ENCODE measurements at regions not wholly inside any gene's neighbourhood (a gene's known extent, or its start where the extent isn't known, plus 50 kb on each side); places are given as distances from the start of the nearest gene placed in this dataset.

GRCh38 chr15:38128921-38129320 lies 123.7 kb upstream of the SPRED1 start:
- Histone ChIP-seq H2AFZ (ENCODE audit: low read depth, low read length, severe bottlenecking) (no peak overlapping the region), H3K9ac (ENCODE audit: low read length) (no peak overlapping the region), H3K9me3 (ENCODE audit: insufficient read depth, low read length) (no peaks in the 10 kb centered on the region), H3K27ac (ENCODE audit: low read depth, low read length) (no peak overlapping the region), H3K36me3 (ENCODE audit: low read length) (no peaks in the 10 kb centered on the region), H3K4me2 (ENCODE audit: low read depth, low read length, poor library complexity, severe bottlenecking) (no peak overlapping the region), H4K20me1 (ENCODE audit: low read depth, low read length) (no peaks in the 10 kb centered on the region), H3K4me3 (ENCODE audit: insufficient read depth, low read length, poor library complexity, severe bottlenecking) (no peak overlapping the region), H3K79me2 (ENCODE audit: insufficient read depth, low read length) (no peaks in the 10 kb centered on the region), H3F3A (ENCODE audit: insufficient read depth) (no peaks in the 10 kb centered on the region), H3K27me3 (ENCODE audit: low read length) (no peaks in the 10 kb centered on the region), H3K9me2 (replicated peaks; ENCODE audit: insufficient read depth, low read length) (no peaks in the 10 kb centered on the region)
- TF ChIP-seq, protein P1, sequence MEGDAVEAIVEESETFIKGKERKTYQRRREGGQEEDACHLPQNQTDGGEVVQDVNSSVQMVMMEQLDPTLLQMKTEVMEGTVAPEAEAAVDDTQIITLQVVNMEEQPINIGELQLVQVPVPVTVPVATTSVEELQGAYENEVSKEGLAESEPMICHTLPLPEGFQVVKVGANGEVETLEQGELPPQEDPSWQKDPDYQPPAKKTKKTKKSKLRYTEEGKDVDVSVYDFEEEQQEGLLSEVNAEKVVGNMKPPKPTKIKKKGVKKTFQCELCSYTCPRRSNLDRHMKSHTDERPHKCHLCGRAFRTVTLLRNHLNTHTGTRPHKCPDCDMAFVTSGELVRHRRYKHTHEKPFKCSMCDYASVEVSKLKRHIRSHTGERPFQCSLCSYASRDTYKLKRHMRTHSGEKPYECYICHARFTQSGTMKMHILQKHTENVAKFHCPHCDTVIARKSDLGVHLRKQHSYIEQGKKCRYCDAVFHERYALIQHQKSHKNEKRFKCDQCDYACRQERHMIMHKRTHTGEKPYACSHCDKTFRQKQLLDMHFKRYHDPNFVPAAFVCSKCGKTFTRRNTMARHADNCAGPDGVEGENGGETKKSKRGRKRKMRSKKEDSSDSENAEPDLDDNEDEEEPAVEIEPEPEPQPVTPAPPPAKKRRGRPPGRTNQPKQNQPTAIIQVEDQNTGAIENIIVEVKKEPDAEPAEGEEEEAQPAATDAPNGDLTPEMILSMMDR (IDR thresholded peaks at IDR 0.05; ENCODE audit: insufficient read depth, low read length, poor library complexity, severe bottlenecking) = no peak
- no peak for TF ChIP-seq EZH2phosphoT487 (conservative IDR thresholded peaks at IDR 0.05; ENCODE audit: low read length)

GRCh38 chr15:38129531-38130204 lies 123.0 kb upstream of the SPRED1 start:
- H3K4me2 ChIP-seq (ENCODE audit: low read depth, low read length, poor library complexity, severe bottlenecking) = no peak overlapping the region
- no peaks in the 10 kb centered on the region for H3K27me3 ChIP-seq (ENCODE audit: low read length)
- no peak overlapping the region for H3K4me3 ChIP-seq (ENCODE audit: insufficient read depth, low read length, poor library complexity, severe bottlenecking)
- H3K79me2 ChIP-seq (ENCODE audit: insufficient read depth, low read length) = no peaks in the 10 kb centered on the region
- no peaks in the 10 kb centered on the region for H3K9me3 ChIP-seq (ENCODE audit: insufficient read depth, low read length)
- no peaks in the 10 kb centered on the region for H3K36me3 ChIP-seq (ENCODE audit: low read length)
- no peaks in the 10 kb centered on the region for H4K20me1 ChIP-seq (ENCODE audit: low read depth, low read length)
- H3K27ac ChIP-seq (ENCODE audit: low read depth, low read length) = no peak overlapping the region
- no peak overlapping the region for H2AFZ ChIP-seq (ENCODE audit: low read depth, low read length, severe bottlenecking)
- H3F3A ChIP-seq (ENCODE audit: insufficient read depth) = no peaks in the 10 kb centered on the region
- TF ChIP-seq EZH2phosphoT487 (conservative IDR thresholded peaks at IDR 0.05; ENCODE audit: low read length) = no peak
- TF ChIP-seq, protein P1 (IDR thresholded peaks at IDR 0.05; ENCODE audit: insufficient read depth, low read length, poor library complexity, severe bottlenecking) = no peak
- H3K9ac ChIP-seq (ENCODE audit: low read length) = no peak overlapping the region
- no peaks in the 10 kb centered on the region for H3K9me2 ChIP-seq (replicated peaks; ENCODE audit: insufficient read depth, low read length)

GRCh38 chr15:38130205-38130567 lies 122.5 kb upstream of the SPRED1 start:
- H2AFZ ChIP-seq (ENCODE audit: low read depth, low read length, severe bottlenecking) = no peak overlapping the region

More at GRCh38 chr15:38130205-38130567, 122.5 kb upstream of the SPRED1 start:
- no peaks in the 10 kb centered on the region for H3K79me2 ChIP-seq (ENCODE audit: insufficient read depth, low read length)
- no peaks in the 10 kb centered on the region for H4K20me1 ChIP-seq (ENCODE audit: low read depth, low read length)
- no peak overlapping the region for H3K9ac ChIP-seq (ENCODE audit: low read length)
- H3K36me3 ChIP-seq (ENCODE audit: low read length) = no peaks in the 10 kb centered on the region
- H3K27ac ChIP-seq (ENCODE audit: low read depth, low read length) = no peak overlapping the region
- no peaks in the 10 kb centered on the region for H3K27me3 ChIP-seq (ENCODE audit: low read length)
- no peaks in the 10 kb centered on the region for H3F3A ChIP-seq (ENCODE audit: insufficient read depth)
- H3K9me3 ChIP-seq (ENCODE audit: insufficient read depth, low read length) = no peaks in the 10 kb centered on the region
- no peaks in the 10 kb centered on the region for H3K9me2 ChIP-seq (replicated peaks; ENCODE audit: insufficient read depth, low read length)
- TF ChIP-seq EZH2phosphoT487 (conservative IDR thresholded peaks at IDR 0.05; ENCODE audit: low read length) = no peak
- TF ChIP-seq, protein P1 (IDR thresholded peaks at IDR 0.05; ENCODE audit: insufficient read depth, low read length, poor library complexity, severe bottlenecking) = no peak
- no peak overlapping the region for H3K4me3 ChIP-seq (ENCODE audit: insufficient read depth, low read length, poor library complexity, severe bottlenecking)
- H3K4me2 ChIP-seq (ENCODE audit: low read depth, low read length, poor library complexity, severe bottlenecking) = no peak overlapping the region
